H1 (cell line): ENCODE measurements at regions not wholly inside any gene's neighbourhood (a gene's known extent, or its start where the extent isn't known, plus 50 kb on each side); places are given as distances from the start of the nearest gene placed in this dataset.

Experiments used
- ASH2L ChIP-seq: fragments of 200-600, 300-600 bp; sonication (generic); IDR thresholded peaks from one replicate; pipeline ENCODE4 v1.7.1; 2017; ENCODE audit warnings: low read length
- EZH2 ChIP-seq: fragments of 200-600 bp; sonication (generic); IDR thresholded peaks from 2 replicates; pipeline ENCODE4 v1.7.1; 2012; ENCODE audit warnings: low read depth, mild to moderate bottlenecking, moderate library complexity, low read length, inconsistent platforms; ENCODE audit not compliant: severe bottlenecking
- HDAC2 ChIP-seq, 2 experiments: fragments of 300-600 bp in 1 of 2; sonication (generic) in 1 of 2; IDR thresholded peaks; 2 replicates each; pipeline ENCODE4 v1.6.1; 2011 to 2012; ENCODE audit warnings: low read depth in 2 of 2, low read length in 2 of 2, mild to moderate bottlenecking in 2 of 2, moderate library complexity in 2 of 2, borderline replicate concordance in 1 of 2, inconsistent platforms in 1 of 2
- JUND ChIP-seq: IDR thresholded peaks from 2 replicates; pipeline ENCODE4 v1.6.1; 2011; ENCODE audit warnings: mild to moderate bottlenecking, improper control_type of control experiment, low read length
- POLR2A ChIP-seq, 2 experiments: IDR thresholded peaks; 1 replicate in 1 of 2; 2 replicates in 1 of 2; pipeline ENCODE4 v1.6.1; 2011; ENCODE audit warnings: low read depth in 2 of 2, low read length in 2 of 2, mild to moderate bottlenecking in 2 of 2; ENCODE audit errors: control extremely low read depth in 1 of 2
- RAD21 ChIP-seq, 2 experiments: IDR thresholded peaks in 1 of 2; conservative IDR thresholded peaks in 1 of 2; 2 replicates each; pipeline ENCODE4 v1.6.1; 2011; ENCODE audit warnings: low read depth in 2 of 2, low read length in 2 of 2, improper control_type of control experiment in 1 of 2, inconsistent platforms in 1 of 2, mild to moderate bottlenecking in 1 of 2, moderate library complexity in 1 of 2
- SIN3A ChIP-seq, 2 experiments: IDR thresholded peaks in 1 of 2; conservative IDR thresholded peaks in 1 of 2; 2 replicates each; pipeline ENCODE4 v1.6.1; 2011 to 2012; ENCODE audit warnings: low read length in 2 of 2, improper control_type of control experiment in 1 of 2, low read depth in 1 of 2, mild to moderate bottlenecking in 1 of 2
- SP4 ChIP-seq: IDR thresholded peaks from 2 replicates; pipeline ENCODE4 v1.6.1; 2012; ENCODE audit warnings: low read length, inconsistent platforms
- TF ChIP-seq, protein P1 (sequence below), 3 experiments: IDR thresholded peaks; 1 replicate in 2 of 3; 2 replicates in 1 of 3; pipeline versions ENCODE4 v1.5.1 to v1.6.1; 2011; ENCODE audit warnings: low read length in 3 of 3, mild to moderate bottlenecking in 3 of 3, inconsistent platforms in 2 of 3, low read depth in 1 of 3, moderate library complexity in 1 of 3; ENCODE audit not compliant: insufficient read depth in 1 of 3; ENCODE audit errors: control extremely low read depth in 1 of 3

DNA sequence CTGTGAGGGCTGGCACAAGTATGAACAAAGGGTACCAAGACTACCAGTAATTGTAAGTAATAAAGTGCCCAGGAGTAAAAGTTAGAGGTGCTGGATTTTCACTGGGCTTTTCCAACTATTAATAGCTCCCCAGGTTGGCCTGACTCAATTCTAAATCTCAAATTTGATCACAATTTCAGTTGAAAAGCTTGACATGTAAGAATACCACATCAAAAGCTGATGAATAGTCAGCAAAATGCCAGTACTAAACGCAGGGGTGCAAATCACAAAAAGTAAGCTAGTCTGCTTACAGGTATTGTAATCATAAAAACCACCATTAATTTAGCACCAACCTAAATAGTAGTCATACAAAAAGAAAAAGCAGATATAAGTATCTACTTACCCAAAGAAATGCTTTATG, 917.5 kb downstream of the NLGN4Y start:
- TF ChIP-seq, protein P1, sequence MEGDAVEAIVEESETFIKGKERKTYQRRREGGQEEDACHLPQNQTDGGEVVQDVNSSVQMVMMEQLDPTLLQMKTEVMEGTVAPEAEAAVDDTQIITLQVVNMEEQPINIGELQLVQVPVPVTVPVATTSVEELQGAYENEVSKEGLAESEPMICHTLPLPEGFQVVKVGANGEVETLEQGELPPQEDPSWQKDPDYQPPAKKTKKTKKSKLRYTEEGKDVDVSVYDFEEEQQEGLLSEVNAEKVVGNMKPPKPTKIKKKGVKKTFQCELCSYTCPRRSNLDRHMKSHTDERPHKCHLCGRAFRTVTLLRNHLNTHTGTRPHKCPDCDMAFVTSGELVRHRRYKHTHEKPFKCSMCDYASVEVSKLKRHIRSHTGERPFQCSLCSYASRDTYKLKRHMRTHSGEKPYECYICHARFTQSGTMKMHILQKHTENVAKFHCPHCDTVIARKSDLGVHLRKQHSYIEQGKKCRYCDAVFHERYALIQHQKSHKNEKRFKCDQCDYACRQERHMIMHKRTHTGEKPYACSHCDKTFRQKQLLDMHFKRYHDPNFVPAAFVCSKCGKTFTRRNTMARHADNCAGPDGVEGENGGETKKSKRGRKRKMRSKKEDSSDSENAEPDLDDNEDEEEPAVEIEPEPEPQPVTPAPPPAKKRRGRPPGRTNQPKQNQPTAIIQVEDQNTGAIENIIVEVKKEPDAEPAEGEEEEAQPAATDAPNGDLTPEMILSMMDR (IDR thresholded peaks at IDR 0.05; ENCODE audit: control extremely low read depth in 1 of 3, insufficient read depth in 1 of 3, low read depth in 1 of 3, low read length in 3 of 3), result no peak
- TF ChIP-seq RAD21 (IDR thresholded peaks at IDR 0.05 in 1 of 2, conservative IDR thresholded peaks at IDR 0.05 in 1 of 2; ENCODE audit: low read depth in 2 of 2, low read length in 2 of 2), result no peak
- no peak for TF ChIP-seq ASH2L
- no peak for TF ChIP-seq JUND
- no peak for TF ChIP-seq EZH2
- no peak for TF ChIP-seq HDAC2 (IDR thresholded peaks at IDR 0.05; ENCODE audit: borderline replicate concordance in 1 of 2, low read depth in 2 of 2, low read length in 2 of 2)
- no peak for TF ChIP-seq POLR2A (IDR thresholded peaks at IDR 0.05; ENCODE audit: control extremely low read depth in 1 of 2, low read depth in 2 of 2, low read length in 2 of 2)
- TF ChIP-seq SP4, result no peak
- no peak for TF ChIP-seq SIN3A (conservative IDR thresholded peaks at IDR 0.05 in 1 of 2, IDR thresholded peaks at IDR 0.05 in 1 of 2; ENCODE audit: low read depth in 1 of 2, low read length in 2 of 2)
